Stimulated activated memory B cell treated with anti-CD40 and anti-IgM and Interleukin-4, amounts not matched to agents 10 μg/mL and 1 μg/mL and 100 μg/mL, for 72 hours (primary cell): ENCODE measurements at regions not wholly inside any gene's neighbourhood (a gene's known extent, or its start where the extent isn't known, plus 50 kb on each side); places are given as distances from the start of the nearest gene placed in this dataset.

Experiments
- ATAC-seq: fragments of 150-1000 bp; cut with Tn5 transposase; 2 replicates; pipeline ENCODE4 v1.10.0; 2021
- H3K27ac Mint-ChIP-seq: one replicate; pipeline ENCODE4 v1.8.0; 2022; ENCODE audit warnings: mild to moderate bottlenecking, mixed read lengths
- H3K27me3 Mint-ChIP-seq: one replicate; pipeline ENCODE4 v1.8.0; 2022; ENCODE audit warnings: mixed read lengths
- H3K36me3 Mint-ChIP-seq: one replicate; pipeline ENCODE4 v1.8.0; 2022; ENCODE audit warnings: mixed read lengths
- H3K4me1 Mint-ChIP-seq: one replicate; pipeline ENCODE4 v1.8.0; 2022; ENCODE audit warnings: mixed read lengths
- H3K4me3 Mint-ChIP-seq: one replicate; pipeline ENCODE4 v1.8.0; 2022; ENCODE audit warnings: mild to moderate bottlenecking, moderate library complexity, mixed read lengths
- H3K9me3 Mint-ChIP-seq: one replicate; pipeline ENCODE4 v1.8.0; 2022; ENCODE audit warnings: mixed read lengths

GRCh38 chr11:76266286-76267100, 60.2 kb upstream of the WNT11 start:
- Mint-ChIP-seq H3K36me3 (no peaks in the 10 kb centered on the region), H3K9me3 (peaks cover 5% of the 10 kb centered on the region), H3K4me1 (no peaks in the 10 kb centered on the region), H3K27me3 (peaks cover 21% of the 10 kb centered on the region), H3K4me3 (no peak overlapping the region), H3K27ac (no peak overlapping the region)
- no peak for ATAC-seq

- ATAC-seq = no peak
- Mint-ChIP-seq H3K36me3 (no peaks in the 10 kb centered on the region), H3K4me1 (no peaks in the 10 kb centered on the region), H3K4me3 (no peak overlapping the region), H3K27ac (no peak overlapping the region), H3K27me3 (peaks cover 16% of the 10 kb centered on the region), H3K9me3 (peaks cover 5% of the 10 kb centered on the region)
Observed at GRCh38 chr11:76265771-76266241, 59.5 kb upstream of the WNT11 start.

GRCh38 chr11:76263657-76264056, 57.4 kb upstream of the WNT11 start:
- Mint-ChIP-seq H3K27me3 (peaks cover 8% of the 10 kb centered on the region), H3K27ac (no peak overlapping the region), H3K4me1 (no peaks in the 10 kb centered on the region), H3K36me3 (no peaks in the 10 kb centered on the region), H3K4me3 (no peak overlapping the region), H3K9me3 (peaks cover 3% of the 10 kb centered on the region)
- no peak for ATAC-seq

- no peaks in the 10 kb centered on the region for H3K4me1 Mint-ChIP-seq
- no peaks in the 10 kb centered on the region for H3K36me3 Mint-ChIP-seq
- H3K27ac Mint-ChIP-seq = no peak overlapping the region
- H3K27me3 Mint-ChIP-seq = peaks cover 8% of the 10 kb centered on the region
- no peak overlapping the region for H3K4me3 Mint-ChIP-seq
- H3K9me3 Mint-ChIP-seq = no peaks in the 10 kb centered on the region
- ATAC-seq = no peak
Observed at GRCh38 chr11:76263166-76263565, 56.9 kb upstream of the WNT11 start.

GRCh38 chr11:76260296-76260925, 54.1 kb upstream of the WNT11 start:
- H3K9me3 Mint-ChIP-seq = no peaks in the 10 kb centered on the region
- no peaks in the 10 kb centered on the region for H3K36me3 Mint-ChIP-seq
- H3K27me3 Mint-ChIP-seq = peaks cover 16% of the 10 kb centered on the region
- H3K4me1 Mint-ChIP-seq = no peaks in the 10 kb centered on the region
- H3K27ac Mint-ChIP-seq = no peak overlapping the region
- no peak for ATAC-seq
- H3K4me3 Mint-ChIP-seq = no peak overlapping the region

- Mint-ChIP-seq H3K9me3 (no peaks in the 10 kb centered on the region), H3K4me3 (no peak overlapping the region), H3K27ac (no peak overlapping the region), H3K36me3 (no peaks in the 10 kb centered on the region), H3K27me3 (peaks cover 21% of the 10 kb centered on the region), H3K4me1 (no peaks in the 10 kb centered on the region)
- no peak for ATAC-seq
Observed at GRCh38 chr11:76259299-76259908, 53.1 kb upstream of the WNT11 start.

- Mint-ChIP-seq H3K4me1 (no peaks in the 10 kb centered on the region), H3K27me3 (peaks cover 44% of the 10 kb centered on the region), H3K27ac (no peak overlapping the region), H3K9me3 (no peaks in the 10 kb centered on the region), H3K36me3 (no peaks in the 10 kb centered on the region), H3K4me3 (no peak overlapping the region)
- no peak for ATAC-seq
Observed at GRCh38 chr11:76257074-76257719, 50.9 kb upstream of the WNT11 start.

- H3K4me3 Mint-ChIP-seq = no peak overlapping the region
- H3K4me1 Mint-ChIP-seq = no peaks in the 10 kb centered on the region
- H3K9me3 Mint-ChIP-seq = peaks cover 3% of the 10 kb centered on the region
- H3K27me3 Mint-ChIP-seq = peaks cover 51% of the 10 kb centered on the region
- no peak overlapping the region for H3K27ac Mint-ChIP-seq
- no peaks in the 10 kb centered on the region for H3K36me3 Mint-ChIP-seq
- no peak for ATAC-seq
Observed at GRCh38 chr11:76256448-76256847, 50.1 kb upstream of the WNT11 start.
